ENCODE measurements at regions not wholly inside any gene's neighbourhood (a gene's known extent, or its start where the extent isn't known, plus 50 kb on each side); places are given as distances from the start of the nearest gene placed in this dataset.
"Not testable (repeated sequence)": the region's sequence is repeated elsewhere in the genome, so short reads cannot be mapped to it uniquely, and the experiment has no call there.

- DNase-seq, result no peak
These were observed 156.3 kb upstream of the PZP start for GRCh38 chr12:9364224-9365176.

- no peak for DNase-seq
These were observed 154.9 kb upstream of the PZP start for GRCh38 chr12:9363145-9363544.

- DNase-seq, result no peak
These were observed 153.7 kb upstream of the PZP start for GRCh38 chr12:9361879-9362326.

- not testable (repeated sequence) for DNase-seq
These were observed 146.0 kb upstream of the PZP start for GRCh38 chr12:9354009-9354754.

- no peak for DNase-seq
These were observed 142.9 kb upstream of the PZP start for GRCh38 chr12:9351136-9351535.

GRCh38 chr12:9349888-9350885, 142.0 kb upstream of the PZP start:
- no peak for DNase-seq

GRCh38 chr12:9348906-9349518, 140.8 kb upstream of the PZP start:
- DNase-seq, result no peak

- no peak for DNase-seq
These were observed 139.3 kb upstream of the PZP start for GRCh38 chr12:9347328-9348127.

- no peak for DNase-seq
These were observed 138.7 kb upstream of the PZP start for GRCh38 chr12:9346866-9347327.

- DNase-seq, result no peak
These were observed 137.0 kb upstream of the PZP start for GRCh38 chr12:9345171-9345570.

- DNase-seq, result no peak
These were observed 136.3 kb upstream of the PZP start for GRCh38 chr12:9344541-9344940.

- DNase-seq, result no peak
These were observed 135.5 kb upstream of the PZP start for GRCh38 chr12:9343731-9344130.

GRCh38 chr12:9342614-9343353, 134.6 kb upstream of the PZP start:
- DNase-seq, result no peak

GRCh38 chr12:9341260-9341585, 133.0 kb upstream of the PZP start:
- no peak for DNase-seq

GRCh38 chr12:9340422-9341259, 132.4 kb upstream of the PZP start:
- DNase-seq, result no peak

- DNase-seq, result no peak
These were observed 129.5 kb upstream of the PZP start for GRCh38 chr12:9337656-9338055.

GRCh38 chr12:9336375-9337011, 128.3 kb upstream of the PZP start:
- DNase-seq, result not testable (repeated sequence)

GRCh38 chr12:9335867-9336266, 127.7 kb upstream of the PZP start:
- no peak for DNase-seq

GRCh38 chr12:9334964-9335363, 126.8 kb upstream of the PZP start:
- no peak for DNase-seq
